Keratinocyte (primary cell): ENCODE measurements at regions not wholly inside any gene's neighbourhood (a gene's known extent, or its start where the extent isn't known, plus 50 kb on each side); places are given as distances from the start of the nearest gene placed in this dataset.

Source experiments
- DNase-seq: peaks from one replicate; pipeline ENCODE4 v3.0.0-alpha.2; 2011; ENCODE audit warnings: low read depth, missing footprints, low spot score
- FAIRE-seq: peaks from 2 replicates; lab custom pipeline; 2011; peaks lifted over from hg19 to GRCh38; lab: Jason Lieb, UNC
- H2AFZ ChIP-seq: 2 replicates; pipeline ENCODE4 v1.6.0; 2012; ENCODE audit warnings: low read length, control low read depth, inconsistent platforms; ENCODE audit not compliant: control insufficient read depth
- H3K27ac ChIP-seq: 2 replicates; pipeline ENCODE4 v1.5.1; 2011; ENCODE audit warnings: low read length; ENCODE audit not compliant: control insufficient read depth, insufficient read depth
- H3K27me3 ChIP-seq: 3 replicates; pipeline ENCODE4 v1.6.0; 2011; ENCODE audit warnings: low read length; ENCODE audit not compliant: control insufficient read depth, insufficient read depth; ENCODE audit errors: extremely low read depth
- H3K36me3 ChIP-seq, 2 experiments: 2 replicates in 1 of 2; 3 replicates in 1 of 2; pipeline ENCODE4 v1.5.1; 2011; ENCODE audit warnings: low read length in 2 of 2, mild to moderate bottlenecking in 1 of 2; ENCODE audit not compliant: control insufficient read depth in 2 of 2, insufficient read depth in 2 of 2; ENCODE audit errors: extremely low read depth in 1 of 2
- H3K4me1 ChIP-seq: 3 replicates; pipeline ENCODE4 v1.5.1; 2011; ENCODE audit warnings: low read length; ENCODE audit not compliant: control insufficient read depth, insufficient read depth; ENCODE audit errors: extremely low read depth
- H3K4me2 ChIP-seq: 3 replicates; pipeline ENCODE4 v1.6.0; 2011; ENCODE audit warnings: low read depth, low read length; ENCODE audit not compliant: control insufficient read depth, insufficient read depth; ENCODE audit errors: extremely low read depth
- H3K4me3 ChIP-seq, 3 experiments: fragments of 200-600 bp in 1 of 3; sonication (generic) in 1 of 3; 2 replicates in 2 of 3; 3 replicates in 1 of 3; pipeline ENCODE4 v1.5.1; 2011 to 2016; ENCODE audit warnings: low read length in 3 of 3, mild to moderate bottlenecking in 3 of 3, control low read depth in 2 of 3, inconsistent platforms in 1 of 3, low read depth in 1 of 3, mixed read lengths in 1 of 3, mixed run types in 1 of 3, moderate library complexity in 1 of 3; ENCODE audit not compliant: control insufficient read depth in 2 of 3, insufficient read depth in 2 of 3; ENCODE audit errors: extremely low read depth in 1 of 3
- H3K79me2 ChIP-seq: 2 replicates; pipeline ENCODE4 v1.6.0; 2012; ENCODE audit warnings: low read length; ENCODE audit not compliant: control insufficient read depth, insufficient read depth
- H3K9ac ChIP-seq: 3 replicates; pipeline ENCODE4 v1.6.0; 2011; ENCODE audit warnings: low read length; ENCODE audit not compliant: control insufficient read depth, insufficient read depth; ENCODE audit errors: extremely low read depth
- H3K9me1 ChIP-seq: 3 replicates; pipeline ENCODE4 v1.6.0; 2011; ENCODE audit warnings: low read length; ENCODE audit not compliant: control insufficient read depth, insufficient read depth; ENCODE audit errors: extremely low read depth
- H3K9me3 ChIP-seq: 2 replicates; pipeline ENCODE4 v1.5.1; 2012; ENCODE audit warnings: low read depth, low read length; ENCODE audit not compliant: control insufficient read depth
- H4K20me1 ChIP-seq: 3 replicates; pipeline ENCODE4 v1.6.0; 2011; ENCODE audit warnings: low read length; ENCODE audit not compliant: control insufficient read depth, insufficient read depth; ENCODE audit errors: extremely low read depth
- EZH2 ChIP-seq: IDR thresholded peaks from one replicate; pipeline ENCODE4 v1.6.1; 2012; ENCODE audit warnings: inconsistent platforms, mild to moderate bottlenecking, low read length, moderate library complexity
- dilution Hi-C: fragments of 300-500 bp; cut with MboI; formaldehyde crosslinking; loops from one replicate; pipeline ENCODE4 v1.7.0; 2020; ENCODE audit warnings: low sequenced_read_pairs; ENCODE audit not compliant: extremely low pct_ligation_motif_present
- TF ChIP-seq, protein P1 (sequence below), 3 experiments: IDR thresholded peaks in 1 of 3; conservative IDR thresholded peaks in 1 of 3; optimal IDR thresholded peaks in 1 of 3; 2 replicates in 2 of 3; 3 replicates in 1 of 3; pipeline versions ENCODE3 to v1.5.1; 2011; ENCODE audit warnings: low read length in 3 of 3, mild to moderate bottlenecking in 3 of 3, moderate library complexity in 2 of 3, control low read depth in 1 of 3, inconsistent platforms in 1 of 3; ENCODE audit not compliant: insufficient read depth in 2 of 3; ENCODE audit errors: extremely low read depth in 1 of 3

- dilution Hi-C loops, result no loop called here
- Histone ChIP-seq H3K4me3 (no peak overlapping the region), H3K79me2 (no peaks in the 10 kb centered on the region), H4K20me1 (no peaks in the 10 kb centered on the region), H3K9me1 (no peaks in the 10 kb centered on the region), H3K9me3 (no peaks in the 10 kb centered on the region), H2AFZ (no peak overlapping the region), H3K4me2 (no peak overlapping the region), H3K9ac (no peak overlapping the region), H3K36me3 (no peaks in the 10 kb centered on the region), H3K27ac (no peak overlapping the region), H3K27me3 (no peaks in the 10 kb centered on the region), H3K4me1 (no peaks in the 10 kb centered on the region)
- FAIRE-seq (no peak), DNase-seq (no peak)
- no peak for TF ChIP-seq EZH2
- TF ChIP-seq, protein P1, sequence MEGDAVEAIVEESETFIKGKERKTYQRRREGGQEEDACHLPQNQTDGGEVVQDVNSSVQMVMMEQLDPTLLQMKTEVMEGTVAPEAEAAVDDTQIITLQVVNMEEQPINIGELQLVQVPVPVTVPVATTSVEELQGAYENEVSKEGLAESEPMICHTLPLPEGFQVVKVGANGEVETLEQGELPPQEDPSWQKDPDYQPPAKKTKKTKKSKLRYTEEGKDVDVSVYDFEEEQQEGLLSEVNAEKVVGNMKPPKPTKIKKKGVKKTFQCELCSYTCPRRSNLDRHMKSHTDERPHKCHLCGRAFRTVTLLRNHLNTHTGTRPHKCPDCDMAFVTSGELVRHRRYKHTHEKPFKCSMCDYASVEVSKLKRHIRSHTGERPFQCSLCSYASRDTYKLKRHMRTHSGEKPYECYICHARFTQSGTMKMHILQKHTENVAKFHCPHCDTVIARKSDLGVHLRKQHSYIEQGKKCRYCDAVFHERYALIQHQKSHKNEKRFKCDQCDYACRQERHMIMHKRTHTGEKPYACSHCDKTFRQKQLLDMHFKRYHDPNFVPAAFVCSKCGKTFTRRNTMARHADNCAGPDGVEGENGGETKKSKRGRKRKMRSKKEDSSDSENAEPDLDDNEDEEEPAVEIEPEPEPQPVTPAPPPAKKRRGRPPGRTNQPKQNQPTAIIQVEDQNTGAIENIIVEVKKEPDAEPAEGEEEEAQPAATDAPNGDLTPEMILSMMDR (optimal IDR thresholded peaks at IDR 0.05 in 1 of 3, IDR thresholded peaks at IDR 0.05 in 1 of 3, conservative IDR thresholded peaks at IDR 0.05 in 1 of 3; ENCODE audit: extremely low read depth in 1 of 3, insufficient read depth in 2 of 3, low read length in 3 of 3), result no peak
Observed at GRCh38 chr1:188769936-188770335, 1707.7 kb downstream of the BRINP3 start.

DNA sequence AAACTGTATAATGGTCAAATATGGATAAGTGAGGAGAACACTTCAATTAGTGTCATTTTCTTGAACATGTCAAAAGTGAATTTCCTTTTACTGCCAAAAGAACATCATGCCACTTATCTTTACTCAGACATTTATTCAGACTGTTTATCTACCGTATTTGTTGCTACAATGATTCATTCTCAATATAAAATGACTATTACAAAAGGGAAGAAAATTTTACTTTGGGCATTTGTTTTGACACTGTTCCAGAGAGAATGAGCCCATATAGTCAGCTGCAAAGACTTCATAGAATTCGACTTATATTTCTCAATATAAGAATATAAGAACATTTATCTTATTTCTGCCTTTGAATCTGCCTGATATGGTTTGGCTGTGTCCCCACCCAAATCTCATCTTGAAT is 1699.1 kb downstream of the BRINP3 start:
- no peaks in the 10 kb centered on the region for H3K4me1 ChIP-seq
- dilution Hi-C loops, result no loop called here
- no peak overlapping the region for H3K27ac ChIP-seq
- TF ChIP-seq, protein P1 (optimal IDR thresholded peaks at IDR 0.05 in 1 of 3, IDR thresholded peaks at IDR 0.05 in 1 of 3, conservative IDR thresholded peaks at IDR 0.05 in 1 of 3; ENCODE audit: extremely low read depth in 1 of 3, insufficient read depth in 2 of 3, low read length in 3 of 3), result no peak
- no peak for TF ChIP-seq EZH2
- no peaks in the 10 kb centered on the region for H3K79me2 ChIP-seq
- FAIRE-seq (no peak), DNase-seq (no peak)
- no peak overlapping the region for H2AFZ ChIP-seq
- H3K9ac ChIP-seq, result no peak overlapping the region
- no peaks in the 10 kb centered on the region for H3K36me3 ChIP-seq
- H3K9me1 ChIP-seq, result no peaks in the 10 kb centered on the region
- H3K9me3 ChIP-seq, result no peaks in the 10 kb centered on the region
- no peaks in the 10 kb centered on the region for H4K20me1 ChIP-seq
- no peaks in the 10 kb centered on the region for H3K27me3 ChIP-seq
- no peak overlapping the region for H3K4me3 ChIP-seq
- H3K4me2 ChIP-seq, result no peak overlapping the region
